Activated T-cell treated with anti-CD3 and anti-CD28 coated beads, Interleukin-2, amount 50 U/mL, for 4 hours (primary cell): ENCODE measurements at regions not wholly inside any gene's neighbourhood (a gene's known extent, or its start where the extent isn't known, plus 50 kb on each side); places are given as distances from the start of the nearest gene placed in this dataset.

ENCODE experiments used
- ATAC-seq, 2 donors: fragments of 200-7000 bp; cut with Tn5 transposase; one replicate each; pipeline ENCODE4 v1.10.0; 2021
- DNase-seq: peaks from one replicate; pipeline ENCODE4 v3.0.0-alpha.2; 2020
- H3K27me3 Mint-ChIP-seq: one replicate; pipeline ENCODE4 v1.8.0; 2021; ENCODE audit warnings: low read depth, mixed read lengths
- H3K36me3 Mint-ChIP-seq: one replicate; pipeline ENCODE4 v1.8.0; 2022; ENCODE audit warnings: mixed read lengths; ENCODE audit not compliant: insufficient read depth
- H3K4me1 Mint-ChIP-seq: one replicate; pipeline ENCODE4 v1.8.0; 2021; ENCODE audit warnings: low read depth, mixed read lengths
- H3K4me3 Mint-ChIP-seq: one replicate; pipeline ENCODE4 v1.8.0; 2021; ENCODE audit warnings: mild to moderate bottlenecking, moderate library complexity, mixed read lengths
- H3K9me3 Mint-ChIP-seq: one replicate; pipeline ENCODE4 v1.8.0; 2021; ENCODE audit warnings: mixed read lengths

GRCh38 chr2:107078584-107078983 is 192.6 kb upstream of the ST6GAL2 start:
- no peak overlapping the region for H3K4me3 Mint-ChIP-seq
- DNase-seq = no peak
- H3K27me3 Mint-ChIP-seq = peaks cover 2% of the 10 kb centered on the region
- H3K9me3 Mint-ChIP-seq = no peaks in the 10 kb centered on the region
- no peaks in the 10 kb centered on the region for H3K4me1 Mint-ChIP-seq
- ATAC-seq = no peak
- H3K36me3 Mint-ChIP-seq = no peaks in the 10 kb centered on the region

GRCh38 chr2:107086497-107086896 is 200.5 kb upstream of the ST6GAL2 start:
- DNase-seq (no peak), ATAC-seq (no peak)
- H3K4me3 Mint-ChIP-seq = no peak overlapping the region
- H3K4me1 Mint-ChIP-seq = no peaks in the 10 kb centered on the region
- H3K36me3 Mint-ChIP-seq = no peaks in the 10 kb centered on the region
- no peaks in the 10 kb centered on the region for H3K27me3 Mint-ChIP-seq
- H3K9me3 Mint-ChIP-seq = peaks cover 11% of the 10 kb centered on the region

- H3K4me3 Mint-ChIP-seq = no peak overlapping the region
- H3K4me1 Mint-ChIP-seq = no peaks in the 10 kb centered on the region
- ATAC-seq = no peak
- peaks cover 13% of the 10 kb centered on the region for H3K9me3 Mint-ChIP-seq
- no peak for DNase-seq
- no peaks in the 10 kb centered on the region for H3K27me3 Mint-ChIP-seq
- no peaks in the 10 kb centered on the region for H3K36me3 Mint-ChIP-seq
Observed at GRCh38 chr2:107088156-107088555, 202.2 kb upstream of the ST6GAL2 start.

GRCh38 chr2:107091163-107091864 is 205.3 kb upstream of the ST6GAL2 start:
- no peak overlapping the region for H3K4me3 Mint-ChIP-seq
- peaks cover 13% of the 10 kb centered on the region for H3K9me3 Mint-ChIP-seq
- no peaks in the 10 kb centered on the region for H3K36me3 Mint-ChIP-seq
- ATAC-seq (no peak), DNase-seq (no peak)
- no peaks in the 10 kb centered on the region for H3K27me3 Mint-ChIP-seq
- no peaks in the 10 kb centered on the region for H3K4me1 Mint-ChIP-seq

GRCh38 chr2:107093426-107093957 is 207.5 kb upstream of the ST6GAL2 start:
- Mint-ChIP-seq H3K9me3 (peaks cover 13% of the 10 kb centered on the region), H3K4me1 (no peaks in the 10 kb centered on the region), H3K36me3 (no peaks in the 10 kb centered on the region), H3K27me3 (no peaks in the 10 kb centered on the region), H3K4me3 (no peak overlapping the region)
- ATAC-seq (no peak), DNase-seq (no peak)

- DNase-seq = no peak
- Mint-ChIP-seq H3K4me3 (no peak overlapping the region), H3K4me1 (no peaks in the 10 kb centered on the region), H3K9me3 (peaks cover 9% of the 10 kb centered on the region), H3K36me3 (no peaks in the 10 kb centered on the region), H3K27me3 (no peaks in the 10 kb centered on the region)
- ATAC-seq = no peak
Observed at GRCh38 chr2:107094450-107094986, 208.6 kb upstream of the ST6GAL2 start.

- no peak overlapping the region for H3K4me3 Mint-ChIP-seq
- DNase-seq (no peak), ATAC-seq (no peak)
- no peaks in the 10 kb centered on the region for H3K4me1 Mint-ChIP-seq
- no peaks in the 10 kb centered on the region for H3K27me3 Mint-ChIP-seq
- H3K9me3 Mint-ChIP-seq = peaks cover 16% of the 10 kb centered on the region
- no peaks in the 10 kb centered on the region for H3K36me3 Mint-ChIP-seq
Observed at GRCh38 chr2:107102176-107102575, 216.2 kb upstream of the ST6GAL2 start.

GRCh38 chr2:107107351-107107750 is 221.4 kb upstream of the ST6GAL2 start:
- no peaks in the 10 kb centered on the region for H3K27me3 Mint-ChIP-seq
- H3K9me3 Mint-ChIP-seq = peaks cover 13% of the 10 kb centered on the region
- H3K4me3 Mint-ChIP-seq = no peak overlapping the region
- H3K4me1 Mint-ChIP-seq = no peaks in the 10 kb centered on the region
- DNase-seq (no peak), ATAC-seq (no peak)
- H3K36me3 Mint-ChIP-seq = no peaks in the 10 kb centered on the region

- Mint-ChIP-seq H3K4me3 (no peak overlapping the region), H3K4me1 (no peaks in the 10 kb centered on the region), H3K36me3 (no peaks in the 10 kb centered on the region), H3K9me3 (peaks cover 13% of the 10 kb centered on the region), H3K27me3 (no peaks in the 10 kb centered on the region)
- ATAC-seq (no peak), DNase-seq (no peak)
Observed at GRCh38 chr2:107108556-107108955, 222.6 kb upstream of the ST6GAL2 start.

GRCh38 chr2:107111623-107112022 is 225.7 kb upstream of the ST6GAL2 start:
- Mint-ChIP-seq H3K4me3 (no peak overlapping the region), H3K4me1 (no peaks in the 10 kb centered on the region), H3K9me3 (peaks cover 4% of the 10 kb centered on the region), H3K36me3 (no peaks in the 10 kb centered on the region), H3K27me3 (no peaks in the 10 kb centered on the region)
- DNase-seq (no peak), ATAC-seq (no peak)

- H3K27me3 Mint-ChIP-seq = no peaks in the 10 kb centered on the region
- no peaks in the 10 kb centered on the region for H3K4me1 Mint-ChIP-seq
- no peak overlapping the region for H3K4me3 Mint-ChIP-seq
- peaks cover 4% of the 10 kb centered on the region for H3K9me3 Mint-ChIP-seq
- DNase-seq (no peak), ATAC-seq (no peak)
- H3K36me3 Mint-ChIP-seq = no peaks in the 10 kb centered on the region
Observed at GRCh38 chr2:107112561-107112960, 226.6 kb upstream of the ST6GAL2 start.

GRCh38 chr2:107128381-107128780 is 242.4 kb upstream of the ST6GAL2 start:
- Mint-ChIP-seq H3K4me3 (no peak overlapping the region), H3K4me1 (no peaks in the 10 kb centered on the region), H3K9me3 (no peaks in the 10 kb centered on the region), H3K36me3 (no peaks in the 10 kb centered on the region), H3K27me3 (peaks cover 3% of the 10 kb centered on the region)
- ATAC-seq (no peak), DNase-seq (no peak)

GRCh38 chr2:107132070-107132469 is 246.1 kb upstream of the ST6GAL2 start:
- H3K36me3 Mint-ChIP-seq = no peaks in the 10 kb centered on the region

GRCh38 chr2:107132746-107133145 is 246.8 kb upstream of the ST6GAL2 start:
- no peaks in the 10 kb centered on the region for H3K9me3 Mint-ChIP-seq
- no peak for ATAC-seq
- no peaks in the 10 kb centered on the region for H3K36me3 Mint-ChIP-seq
- DNase-seq = no peak
- no peak overlapping the region for H3K4me3 Mint-ChIP-seq
- no peaks in the 10 kb centered on the region for H3K27me3 Mint-ChIP-seq
- no peaks in the 10 kb centered on the region for H3K4me1 Mint-ChIP-seq

More at GRCh38 chr2:107132070-107132469, 246.1 kb upstream of the ST6GAL2 start:
- no peaks in the 10 kb centered on the region for H3K27me3 Mint-ChIP-seq
- H3K4me1 Mint-ChIP-seq = no peaks in the 10 kb centered on the region
- ATAC-seq (no peak), DNase-seq (no peak)
- no peaks in the 10 kb centered on the region for H3K9me3 Mint-ChIP-seq
- no peak overlapping the region for H3K4me3 Mint-ChIP-seq

GRCh38 chr2:107133412-107133811 is 247.4 kb upstream of the ST6GAL2 start:
- Mint-ChIP-seq H3K27me3 (no peaks in the 10 kb centered on the region), H3K36me3 (no peaks in the 10 kb centered on the region), H3K9me3 (no peaks in the 10 kb centered on the region), H3K4me3 (no peak overlapping the region), H3K4me1 (no peaks in the 10 kb centered on the region)
- ATAC-seq (no peak), DNase-seq (no peak)
